Activated T-helper 17 cell treated with anti-CD3 and anti-CD28 coated beads, Interleukin-2, amount 50 U/mL, for 72 hours (primary cell): ENCODE measurements at regions not wholly inside any gene's neighbourhood (a gene's known extent, or its start where the extent isn't known, plus 50 kb on each side); places are given as distances from the start of the nearest gene placed in this dataset.

Source experiments
- ATAC-seq: fragments of 150-1000 bp; cut with Tn5 transposase; replicated peaks from 2 replicates; pipeline ENCODE4 v1.10.0; 2021; ENCODE audit warnings: mild to moderate bottlenecking, moderate library complexity
- H3K27ac Mint-ChIP-seq: one replicate; pipeline ENCODE4 v1.8.0; 2022; ENCODE audit warnings: mixed read lengths
- H3K27me3 Mint-ChIP-seq: one replicate; pipeline ENCODE4 v1.8.0; 2022; ENCODE audit warnings: mixed read lengths
- H3K36me3 Mint-ChIP-seq: one replicate; pipeline ENCODE4 v1.8.0; 2022; ENCODE audit warnings: low read depth, mild to moderate bottlenecking, mixed read lengths
- H3K4me1 Mint-ChIP-seq: one replicate; pipeline ENCODE4 v1.8.0; 2022; ENCODE audit warnings: mixed read lengths
- H3K4me3 Mint-ChIP-seq: one replicate; pipeline ENCODE4 v1.8.0; 2022; ENCODE audit warnings: mild to moderate bottlenecking, mixed read lengths
- H3K9me3 Mint-ChIP-seq: one replicate; pipeline ENCODE4 v1.8.0; 2022; ENCODE audit warnings: mixed read lengths

- Mint-ChIP-seq H3K27ac (no peak overlapping the region), H3K9me3 (peaks cover 11% of the 10 kb centered on the region), H3K27me3 (no peaks in the 10 kb centered on the region), H3K36me3 (no peaks in the 10 kb centered on the region), H3K4me3 (no peak overlapping the region), H3K4me1 (no peaks in the 10 kb centered on the region)
- ATAC-seq: no peak
These were observed 630.3 kb upstream of the CDH18 start for GRCh38 chr5:20618340-20618739.

- Mint-ChIP-seq H3K27ac (no peak overlapping the region), H3K4me3 (no peak overlapping the region), H3K36me3 (no peaks in the 10 kb centered on the region), H3K27me3 (no peaks in the 10 kb centered on the region), H3K4me1 (no peaks in the 10 kb centered on the region), H3K9me3 (peaks cover 11% of the 10 kb centered on the region)
- no peak for ATAC-seq
These were observed 629.8 kb upstream of the CDH18 start for GRCh38 chr5:20617841-20618240.

GRCh38 chr5:20615888-20616563 lies 628.0 kb upstream of the CDH18 start:
- Mint-ChIP-seq H3K4me3 (no peak overlapping the region), H3K4me1 (no peaks in the 10 kb centered on the region), H3K27ac (no peak overlapping the region), H3K9me3 (peaks cover 8% of the 10 kb centered on the region), H3K36me3 (no peaks in the 10 kb centered on the region), H3K27me3 (no peaks in the 10 kb centered on the region)
- no peak for ATAC-seq

GRCh38 chr5:20611620-20612019 lies 623.6 kb upstream of the CDH18 start:
- Mint-ChIP-seq H3K4me1 (no peaks in the 10 kb centered on the region), H3K27me3 (no peaks in the 10 kb centered on the region), H3K4me3 (no peak overlapping the region), H3K9me3 (peaks cover 15% of the 10 kb centered on the region), H3K27ac (no peak overlapping the region), H3K36me3 (no peaks in the 10 kb centered on the region)
- no peak for ATAC-seq

- Mint-ChIP-seq H3K36me3 (no peaks in the 10 kb centered on the region), H3K9me3 (peaks cover 17% of the 10 kb centered on the region), H3K4me3 (no peak overlapping the region), H3K4me1 (no peaks in the 10 kb centered on the region), H3K27me3 (no peaks in the 10 kb centered on the region), H3K27ac (no peak overlapping the region)
- no peak for ATAC-seq
These were observed 622.7 kb upstream of the CDH18 start for GRCh38 chr5:20610681-20611080.

GRCh38 chr5:20609126-20609525 lies 621.1 kb upstream of the CDH18 start:
- no peaks in the 10 kb centered on the region for H3K36me3 Mint-ChIP-seq
- peaks cover 14% of the 10 kb centered on the region for H3K9me3 Mint-ChIP-seq
- no peaks in the 10 kb centered on the region for H3K27me3 Mint-ChIP-seq
- H3K27ac Mint-ChIP-seq: no peak overlapping the region
- no peak overlapping the region for H3K4me3 Mint-ChIP-seq
- ATAC-seq: no peak
- no peaks in the 10 kb centered on the region for H3K4me1 Mint-ChIP-seq

GRCh38 chr5:20608567-20608966 lies 620.6 kb upstream of the CDH18 start:
- Mint-ChIP-seq H3K27ac (no peak overlapping the region), H3K36me3 (no peaks in the 10 kb centered on the region), H3K4me3 (no peak overlapping the region), H3K9me3 (peaks cover 14% of the 10 kb centered on the region), H3K4me1 (no peaks in the 10 kb centered on the region), H3K27me3 (no peaks in the 10 kb centered on the region)
- no peak for ATAC-seq

GRCh38 chr5:20605732-20606525 lies 617.9 kb upstream of the CDH18 start:
- no peak overlapping the region for H3K4me3 Mint-ChIP-seq
- H3K36me3 Mint-ChIP-seq: no peaks in the 10 kb centered on the region
- no peaks in the 10 kb centered on the region for H3K27me3 Mint-ChIP-seq
- H3K27ac Mint-ChIP-seq: no peak overlapping the region
- H3K4me1 Mint-ChIP-seq: no peaks in the 10 kb centered on the region
- no peak for ATAC-seq
- peaks cover 17% of the 10 kb centered on the region for H3K9me3 Mint-ChIP-seq

GRCh38 chr5:20604992-20605391 lies 617.0 kb upstream of the CDH18 start:
- ATAC-seq: no peak
- H3K4me1 Mint-ChIP-seq: no peaks in the 10 kb centered on the region
- no peaks in the 10 kb centered on the region for H3K27me3 Mint-ChIP-seq
- H3K4me3 Mint-ChIP-seq: no peak overlapping the region
- no peaks in the 10 kb centered on the region for H3K36me3 Mint-ChIP-seq
- H3K9me3 Mint-ChIP-seq: peaks cover 17% of the 10 kb centered on the region
- no peak overlapping the region for H3K27ac Mint-ChIP-seq

- Mint-ChIP-seq H3K27ac (no peak overlapping the region), H3K36me3 (no peaks in the 10 kb centered on the region), H3K9me3 (peaks cover 18% of the 10 kb centered on the region), H3K27me3 (no peaks in the 10 kb centered on the region), H3K4me3 (no peak overlapping the region), H3K4me1 (no peaks in the 10 kb centered on the region)
- no peak for ATAC-seq
These were observed 613.7 kb upstream of the CDH18 start for GRCh38 chr5:20601678-20602100.

GRCh38 chr5:20590356-20590755 lies 602.4 kb upstream of the CDH18 start:
- no peak for ATAC-seq
- Mint-ChIP-seq H3K36me3 (no peaks in the 10 kb centered on the region), H3K4me1 (no peaks in the 10 kb centered on the region), H3K27ac (no peak overlapping the region), H3K9me3 (peaks cover 9% of the 10 kb centered on the region), H3K27me3 (no peaks in the 10 kb centered on the region), H3K4me3 (no peak overlapping the region)

GRCh38 chr5:20575571-20575970 lies 587.6 kb upstream of the CDH18 start:
- H3K4me3 Mint-ChIP-seq: no peak overlapping the region
- peaks cover 19% of the 10 kb centered on the region for H3K9me3 Mint-ChIP-seq
- H3K36me3 Mint-ChIP-seq: no peaks in the 10 kb centered on the region
- no peak for ATAC-seq
- H3K27me3 Mint-ChIP-seq: no peaks in the 10 kb centered on the region
- H3K4me1 Mint-ChIP-seq: no peaks in the 10 kb centered on the region
- H3K27ac Mint-ChIP-seq: no peak overlapping the region

- H3K27ac Mint-ChIP-seq: no peak overlapping the region
- no peak for ATAC-seq
- peaks cover 14% of the 10 kb centered on the region for H3K9me3 Mint-ChIP-seq
- H3K36me3 Mint-ChIP-seq: no peaks in the 10 kb centered on the region
- H3K4me3 Mint-ChIP-seq: no peak overlapping the region
- H3K4me1 Mint-ChIP-seq: no peaks in the 10 kb centered on the region
- H3K27me3 Mint-ChIP-seq: no peaks in the 10 kb centered on the region
These were observed 586.6 kb upstream of the CDH18 start for GRCh38 chr5:20574576-20574975.

GRCh38 chr5:20572614-20573013 lies 584.6 kb upstream of the CDH18 start:
- H3K27me3 Mint-ChIP-seq: no peaks in the 10 kb centered on the region
- H3K4me1 Mint-ChIP-seq: no peaks in the 10 kb centered on the region
- H3K36me3 Mint-ChIP-seq: no peaks in the 10 kb centered on the region
- H3K4me3 Mint-ChIP-seq: no peak overlapping the region
- no peak for ATAC-seq
- H3K9me3 Mint-ChIP-seq: peaks cover 9% of the 10 kb centered on the region
- H3K27ac Mint-ChIP-seq: no peak overlapping the region

- Mint-ChIP-seq H3K27ac (no peak overlapping the region), H3K27me3 (no peaks in the 10 kb centered on the region), H3K4me1 (no peaks in the 10 kb centered on the region), H3K4me3 (no peak overlapping the region), H3K36me3 (no peaks in the 10 kb centered on the region), H3K9me3 (peaks cover 14% of the 10 kb centered on the region)
- no peak for ATAC-seq
These were observed 582.5 kb upstream of the CDH18 start for GRCh38 chr5:20570486-20570885.
